CD4-positive, alpha-beta T cell treated with Interleukin-17A for 1 hour (primary cell): ENCODE measurements at regions not wholly inside any gene's neighbourhood (a gene's known extent, or its start where the extent isn't known, plus 50 kb on each side); places are given as distances from the start of the nearest gene placed in this dataset.

ENCODE experiments used
- DNase-seq: peaks from one replicate; pipeline ENCODE4 v3.0.0-alpha.2; 2020

DNA sequence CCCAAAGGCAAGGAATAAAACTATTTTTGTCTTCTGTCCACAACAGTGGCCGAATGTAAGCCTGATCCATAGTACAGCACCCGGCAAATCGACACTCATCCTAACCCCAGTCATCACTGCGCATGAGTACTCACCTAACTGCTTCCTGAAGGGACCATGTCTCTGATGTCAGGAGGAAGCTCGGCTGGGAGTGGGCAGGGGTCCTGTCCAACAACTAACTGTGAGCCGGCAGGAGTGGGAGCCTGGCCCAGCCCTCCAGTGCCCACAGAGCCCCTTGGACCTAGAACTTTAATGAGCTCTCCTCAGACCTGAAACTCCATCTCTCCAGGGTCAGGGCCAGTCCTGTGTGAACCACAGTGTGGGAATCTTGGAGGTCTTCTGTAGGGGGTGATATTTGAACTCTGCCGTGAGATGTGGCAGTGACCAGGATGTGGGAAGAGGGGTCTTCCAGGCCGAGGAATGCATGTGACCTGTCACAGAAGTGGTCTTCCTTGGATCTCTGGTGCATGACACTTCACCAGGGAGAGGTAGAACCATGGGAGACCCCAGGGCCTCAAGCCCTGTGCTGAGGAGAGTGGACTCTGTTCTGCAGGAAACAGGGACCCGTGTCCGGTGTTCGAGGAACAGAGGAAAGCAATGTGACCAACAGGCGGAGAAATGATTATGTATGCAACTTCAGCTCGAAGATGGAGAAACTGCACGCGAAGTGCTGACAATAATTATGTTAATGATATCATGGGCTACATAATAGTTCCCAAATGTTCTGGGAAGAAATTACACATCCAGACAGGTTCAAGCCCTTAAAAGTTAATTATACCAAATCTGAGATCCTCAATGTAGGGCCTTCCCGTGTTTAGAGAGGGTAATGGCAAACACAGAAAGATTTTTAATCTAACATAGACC lies 240.1 kb upstream of the HDAC4 start:
- no peak for DNase-seq

- DNase-seq: no peak
Measured at GRCh38 chr2:239640210-239640609, 239.4 kb upstream of the HDAC4 start.

GRCh38 chr2:239639421-239640185 lies 238.8 kb upstream of the HDAC4 start:
- no peak for DNase-seq

GRCh38 chr2:239638376-239638775 lies 237.6 kb upstream of the HDAC4 start:
- no peak for DNase-seq

- DNase-seq: no peak
Measured at GRCh38 chr2:239636808-239637207, 236.0 kb upstream of the HDAC4 start.

DNA sequence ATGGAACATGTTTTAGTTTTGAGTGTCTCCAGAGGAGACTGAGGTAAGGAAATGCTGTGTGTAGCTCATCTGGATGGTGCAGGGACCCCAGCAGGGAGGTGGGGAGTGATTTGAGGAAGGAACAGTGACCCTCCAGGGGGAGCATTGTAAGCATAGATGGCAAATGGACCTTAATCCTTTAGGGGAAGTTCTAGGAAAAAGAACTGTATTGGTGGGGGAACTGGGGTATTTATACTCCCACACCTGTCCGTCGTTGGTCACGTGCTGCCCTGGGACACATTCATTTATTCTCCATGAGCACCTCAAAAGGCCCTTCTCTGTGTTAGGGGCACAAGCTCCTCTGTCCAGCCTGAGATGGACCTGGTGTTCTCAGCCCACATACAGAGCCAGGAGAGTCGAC lies 233.9 kb upstream of the HDAC4 start:
- DNase-seq: no peak

GRCh38 chr2:239630618-239631286 lies 229.9 kb upstream of the HDAC4 start:
- no peak for DNase-seq

DNA sequence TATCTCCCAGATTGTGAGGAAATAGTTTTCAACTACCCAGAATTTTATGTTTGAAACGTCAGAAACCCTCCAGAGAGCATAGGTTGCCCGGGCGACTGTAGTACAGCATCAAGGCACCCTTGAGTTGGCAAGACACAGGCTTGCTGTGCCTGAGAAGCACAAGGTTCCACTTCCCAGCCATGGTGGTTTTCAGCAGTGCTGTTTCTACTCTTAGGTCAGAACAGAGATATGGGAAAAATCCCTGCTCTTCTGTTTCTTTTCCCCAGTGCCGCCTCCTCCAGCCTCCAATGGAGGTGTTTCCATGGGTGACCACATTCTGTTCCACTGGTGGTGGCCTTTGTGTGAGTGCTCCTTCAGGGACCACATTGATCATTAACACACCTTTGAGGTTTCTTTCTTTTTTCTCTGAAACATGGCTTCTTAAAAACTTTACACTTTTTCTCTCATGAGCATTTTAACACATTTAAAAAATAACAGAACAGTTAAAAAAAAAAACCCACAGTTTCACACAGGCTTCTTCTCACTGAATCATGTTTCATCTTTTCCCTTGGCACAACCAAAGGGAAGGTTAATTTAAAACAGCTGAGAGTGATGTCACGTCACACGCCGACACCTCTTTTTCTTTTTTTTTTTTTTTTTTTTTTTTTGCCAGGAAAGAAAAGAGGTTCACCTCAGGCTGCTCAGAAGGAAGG lies 229.3 kb upstream of the HDAC4 start:
- no peak for DNase-seq

- no peak for DNase-seq
Measured at GRCh38 chr2:239626961-239627592, 226.3 kb upstream of the HDAC4 start.

DNA sequence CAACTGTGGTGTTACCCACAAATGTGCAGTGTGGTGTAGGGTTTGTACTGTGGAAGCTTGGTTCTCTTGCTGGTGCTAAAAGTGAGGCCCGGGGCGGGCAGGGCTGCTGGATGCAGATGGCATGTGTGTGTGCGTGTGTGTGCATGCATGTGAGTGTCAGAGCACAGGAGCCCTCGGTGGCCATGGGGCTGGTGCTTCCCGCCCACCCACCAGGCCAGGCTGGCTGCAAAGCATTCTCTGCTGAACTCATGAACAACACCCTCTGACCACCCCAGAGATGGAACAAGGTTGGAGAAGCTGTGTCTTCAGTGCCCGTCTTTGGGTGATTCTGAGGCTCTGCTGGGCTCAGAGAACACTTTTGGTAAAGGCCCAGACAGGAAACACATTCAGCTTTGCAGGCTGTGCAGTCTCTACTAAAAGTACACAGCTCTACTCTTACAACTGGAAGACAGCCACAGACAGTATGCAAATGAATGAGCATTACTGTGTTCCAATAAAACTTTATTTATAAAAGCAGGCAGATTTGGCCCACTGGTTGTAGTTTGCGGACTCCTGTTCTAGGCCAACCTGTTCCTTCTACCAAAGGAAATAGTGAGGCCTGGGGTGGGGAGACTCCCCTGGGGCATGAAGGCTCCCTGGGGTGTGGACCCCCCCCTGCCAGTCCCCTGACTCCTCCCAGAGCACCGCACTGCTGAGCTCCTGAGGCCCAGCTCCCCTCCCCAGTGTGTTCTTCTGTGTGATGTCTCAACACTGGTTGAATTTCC lies 225.3 kb upstream of the HDAC4 start:
- peak; percentile 37 for DNase-seq

- no peak for DNase-seq
Measured at GRCh38 chr2:239625156-239625845, 224.5 kb upstream of the HDAC4 start.

- DNase-seq: no peak
Measured at GRCh38 chr2:239621611-239622010, 220.8 kb upstream of the HDAC4 start.

GRCh38 chr2:239619369-239619768 lies 218.5 kb upstream of the HDAC4 start:
- DNase-seq: no peak

DNA sequence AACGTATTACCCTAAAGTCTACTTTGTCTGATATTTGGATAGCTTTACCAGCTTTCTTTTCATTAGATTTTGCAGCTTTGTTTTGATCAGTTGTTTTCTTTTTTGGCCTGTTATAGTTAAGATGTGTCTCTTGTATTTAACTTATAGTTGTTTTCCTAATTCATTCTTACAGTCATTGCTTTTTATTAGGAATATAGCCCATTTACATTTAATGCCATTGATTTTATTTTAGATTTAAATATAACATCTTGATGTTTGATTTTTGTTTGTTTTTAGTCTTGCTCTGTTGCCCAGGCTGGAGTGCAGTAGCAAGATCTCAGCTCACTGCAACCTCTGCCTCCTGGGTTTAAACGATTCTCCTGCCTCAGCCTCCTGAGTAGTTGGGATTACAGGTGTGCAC lies 215.9 kb upstream of the HDAC4 start:
- no peak for DNase-seq

GRCh38 chr2:239612133-239612532 lies 211.3 kb upstream of the HDAC4 start:
- no peak for DNase-seq

DNA sequence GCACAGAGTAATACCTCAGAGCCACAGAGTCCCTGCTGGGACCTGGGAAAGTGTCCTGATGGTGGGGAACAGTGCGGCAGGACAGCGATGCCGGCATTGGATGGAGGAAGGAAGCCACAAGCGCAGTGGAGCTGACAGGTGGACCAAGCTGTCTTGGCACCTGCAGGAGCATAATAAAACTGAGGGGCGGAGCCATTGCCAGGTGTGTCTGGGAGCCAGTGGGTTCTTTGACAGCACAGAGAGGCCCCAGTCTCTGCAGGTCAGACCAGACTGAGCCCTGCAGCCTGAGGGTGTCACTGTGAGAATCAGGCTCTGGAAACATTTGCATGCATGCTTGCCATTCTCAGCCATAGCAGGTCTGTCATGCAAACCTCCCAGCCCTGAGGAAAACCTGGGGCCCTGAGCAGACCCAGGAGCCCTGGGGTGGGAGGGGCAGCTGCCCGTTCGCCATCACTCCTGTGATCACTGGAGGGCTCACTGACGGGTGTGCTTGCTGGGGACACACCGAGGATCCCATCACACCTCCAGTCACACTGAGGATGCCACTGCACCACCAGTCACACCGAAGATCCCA lies 210.5 kb upstream of the HDAC4 start:
- DNase-seq: no peak

DNA sequence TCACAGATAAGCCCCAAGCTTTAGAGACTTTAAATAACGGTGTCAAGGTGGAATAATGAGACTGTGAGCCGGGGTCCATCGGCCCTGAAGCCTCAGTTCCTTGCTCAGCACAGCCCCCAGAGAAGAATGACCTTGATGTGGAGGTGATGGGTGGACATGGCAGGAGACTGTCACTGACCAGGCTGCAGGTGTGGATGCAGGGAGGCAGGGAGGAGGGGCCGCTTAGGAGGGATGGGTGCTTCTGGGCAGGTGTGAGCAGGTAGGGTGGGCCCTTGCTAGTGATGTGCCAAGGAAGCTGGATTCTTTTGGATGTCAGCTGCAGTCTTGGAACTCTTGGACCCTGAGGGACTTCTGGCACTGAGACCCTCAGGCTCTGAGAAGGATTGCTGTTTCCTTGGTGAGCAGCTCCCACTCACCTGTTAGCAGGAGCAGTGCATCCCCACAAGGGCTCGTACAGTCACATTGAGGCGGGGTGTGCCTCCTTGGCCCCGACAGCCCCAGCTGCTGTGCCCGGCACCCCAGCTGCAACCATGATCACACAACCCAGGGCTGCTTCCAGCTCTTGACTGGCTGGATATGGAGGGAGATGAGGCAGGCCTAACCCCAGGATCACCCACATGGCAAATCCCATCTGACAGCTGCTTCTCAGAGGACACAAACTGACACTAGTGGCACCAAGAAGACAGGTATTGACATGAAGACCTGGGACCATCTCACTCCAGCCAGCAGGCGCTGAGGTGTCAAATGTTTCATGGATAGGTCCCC lies 209.8 kb upstream of the HDAC4 start:
- no peak for DNase-seq

DNA sequence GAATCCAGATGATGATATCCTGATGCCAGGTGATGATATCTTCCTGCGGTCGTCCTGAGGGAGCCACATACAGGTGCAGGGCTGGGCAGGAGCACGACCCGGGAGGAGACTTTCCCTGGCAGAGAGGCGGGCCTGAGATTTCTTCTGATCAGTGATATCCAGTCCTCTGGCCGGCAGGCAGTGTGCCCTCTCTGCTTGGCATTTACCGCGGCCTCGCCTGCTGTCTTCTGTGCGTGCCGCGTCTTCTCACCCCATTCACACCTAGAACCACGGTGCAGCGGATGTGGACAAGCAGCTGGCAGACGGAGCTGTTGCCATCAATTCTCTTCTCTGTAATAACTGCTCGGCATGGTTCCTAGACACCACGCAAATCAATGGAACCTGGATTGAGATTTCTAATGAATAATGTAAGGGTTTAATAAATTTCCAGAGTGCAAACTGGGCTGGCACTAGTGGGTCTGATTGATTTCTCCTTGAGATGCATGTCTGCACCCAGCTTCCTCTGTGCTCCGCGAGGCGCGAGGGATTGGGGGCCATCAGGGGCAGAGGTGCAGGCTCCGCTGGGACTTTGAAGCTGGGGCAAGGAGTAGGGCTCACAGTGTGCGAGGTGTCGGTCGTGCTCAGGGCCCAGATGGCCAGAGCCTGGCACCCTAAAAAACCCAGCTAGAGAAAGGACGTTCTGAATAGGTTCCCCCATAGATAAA lies 208.9 kb upstream of the HDAC4 start:
- peak; percentile 38 for DNase-seq

GRCh38 chr2:239609162-239609561 lies 208.3 kb upstream of the HDAC4 start:
- DNase-seq: no peak
